ENCODE measurements at regions not wholly inside any gene's neighbourhood (a gene's known extent, or its start where the extent isn't known, plus 50 kb on each side); places are given as distances from the start of the nearest gene placed in this dataset.
A peak's percentile ranks its signal among the peaks of the same experiment; 100 is the strongest.

DNA sequence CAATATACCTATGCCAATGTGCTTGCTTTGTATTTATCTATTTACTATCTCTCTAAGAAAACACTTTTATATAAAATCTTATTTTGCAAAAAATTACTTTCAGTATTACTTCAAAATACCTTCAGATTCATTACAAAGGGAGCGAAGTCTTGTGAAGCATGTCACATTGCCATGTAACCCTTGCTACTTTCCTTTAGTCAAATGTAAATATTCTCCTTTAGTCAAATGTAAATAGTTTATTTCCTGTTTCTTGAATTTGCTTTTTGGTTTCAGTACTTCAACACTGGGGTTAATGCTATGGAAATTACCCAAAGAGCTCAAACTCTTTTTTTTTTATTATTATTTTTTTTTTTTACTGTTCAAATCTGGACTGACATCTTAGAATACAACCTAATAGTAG lies 383.3 kb downstream of the GRXCR1 start:
- DNase-seq (ENCODE audit: low read depth, low spot score) (no peak), ATAC-seq (no peak), FAIRE-seq (no peak)
- Histone ChIP-seq H3K9me3 (replicated peaks; ENCODE audit: control insufficient read depth, insufficient read depth, low read length) (no peaks in the 10 kb centered on the region), H4K20me1 (ENCODE audit: control insufficient read depth, insufficient read depth) (no peaks in the 10 kb centered on the region), H3K36me3 (ENCODE audit: control insufficient read depth in 2 of 2, insufficient read depth in 2 of 2, low read length in 1 of 2) (no peaks in the 10 kb centered on the region), H3K4me2 (ENCODE audit: control insufficient read depth, insufficient read depth) (peak overlapping the region; percentile 20; the same call in 1 of the 2 replicates), H3K79me2 (ENCODE audit: control insufficient read depth, insufficient read depth, low read length) (no peaks in the 10 kb centered on the region), H3K4me3 (no peak overlapping the region), H3K9ac (ENCODE audit: control insufficient read depth, insufficient read depth, low read length) (no peak overlapping the region), H2AFZ (ENCODE audit: control insufficient read depth, low read depth, low read length) (no peak overlapping the region), H3K4me1 (ENCODE audit: control insufficient read depth, insufficient read depth, low read length) (no peaks in the 10 kb centered on the region), H3K27ac (ENCODE audit: control insufficient read depth, insufficient read depth) (no peak overlapping the region), H3K27me3 (replicated peaks in 1 of 2; ENCODE audit: control insufficient read depth in 2 of 2, insufficient read depth in 2 of 2, low read length in 1 of 2) (no peaks in the 10 kb centered on the region)
- in situ Hi-C loops (cut with MboI) (no loop called here), intact Hi-C loops (cut with micrococcal nuclease; ENCODE audit: unreplicated experiment) (no loop called here)
- POLR2A ChIA-PET, result no interaction called here
- WGBS (ENCODE audit: insufficient coverage, insufficient replicate concordance, low lambda C conversion rate, missing lambda C conversion rate), result 72% methylated on average over 1 of the region's 1 CpG
- TF ChIP-seq ZNF384 (IDR thresholded peaks at IDR 0.05; ENCODE audit: borderline replicate concordance, low read depth, low read length) (0 out of 2 replicates have a peak, but pooled peaks have one; percentile 13), SMAD5 (IDR thresholded peaks at IDR 0.05; ENCODE audit: low read depth) (no peak)
- SMC1A ChIA-PET (ENCODE audit: uncharacterized antibody, unreplicated experiment), result interaction anchor here (0.7 to 1.5 kb wide), 2 partner anchors 30 to 590 kb away, joined by 4 to 5 read pairs; no protein-coding TSS in a partner anchor
- no TSS peak for BruUV-seq (replicated peaks)
- CTCF ChIA-PET, result no interaction called here
- RAD21 ChIA-PET (ENCODE audit: unreplicated experiment), result interaction anchor here (0.6 kb wide), 1 partner anchor 135 kb away, joined by 3 read pairs; no protein-coding TSS in a partner anchor

DNA sequence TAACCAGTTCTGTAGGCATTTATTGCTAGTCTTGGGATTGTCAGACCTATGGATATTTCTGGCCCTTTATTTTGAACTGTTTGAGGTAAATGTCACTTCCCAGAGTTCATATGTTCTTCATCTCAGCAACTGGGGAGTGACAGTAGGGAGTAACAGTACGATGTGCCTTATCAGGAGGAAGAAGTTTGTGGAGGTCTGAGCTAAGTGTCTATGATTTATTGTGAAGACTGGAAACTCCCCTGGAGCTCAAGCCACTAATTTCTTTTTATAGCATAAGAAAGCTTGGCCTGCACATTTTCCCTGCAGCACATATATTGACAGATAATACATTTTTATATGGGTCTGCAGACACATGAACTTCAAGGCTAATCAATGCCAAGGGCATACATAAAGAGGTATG lies 383.8 kb downstream of the GRXCR1 start:
- Histone ChIP-seq H3K36me3 (ENCODE audit: control insufficient read depth in 2 of 2, insufficient read depth in 2 of 2, low read length in 1 of 2) (no peaks in the 10 kb centered on the region), H3K4me2 (ENCODE audit: control insufficient read depth, insufficient read depth) (peak overlapping the region; percentile 20), H3K4me1 (ENCODE audit: control insufficient read depth, insufficient read depth, low read length) (no peaks in the 10 kb centered on the region), H3K4me3 (no peak overlapping the region), H3K9ac (ENCODE audit: control insufficient read depth, insufficient read depth, low read length) (no peak overlapping the region), H3K9me3 (replicated peaks; ENCODE audit: control insufficient read depth, insufficient read depth, low read length) (no peaks in the 10 kb centered on the region), H3K27ac (ENCODE audit: control insufficient read depth, insufficient read depth) (no peak overlapping the region), H2AFZ (ENCODE audit: control insufficient read depth, low read depth, low read length) (no peak overlapping the region), H3K27me3 (replicated peaks in 1 of 2; ENCODE audit: control insufficient read depth in 2 of 2, insufficient read depth in 2 of 2, low read length in 1 of 2) (no peaks in the 10 kb centered on the region), H3K79me2 (ENCODE audit: control insufficient read depth, insufficient read depth, low read length) (no peaks in the 10 kb centered on the region), H4K20me1 (ENCODE audit: control insufficient read depth, insufficient read depth) (no peaks in the 10 kb centered on the region)
- FAIRE-seq (no peak), ATAC-seq (no peak), DNase-seq (ENCODE audit: low read depth, low spot score) (no peak)
- WGBS (ENCODE audit: insufficient coverage, insufficient replicate concordance, low lambda C conversion rate, missing lambda C conversion rate), result 0% methylated on average over 1 of the region's 1 CpG
- intact Hi-C loops (cut with micrococcal nuclease; ENCODE audit: unreplicated experiment) (no loop called here), in situ Hi-C loops (cut with MboI) (no loop called here)
- ChIA-PET SMC1A (ENCODE audit: uncharacterized antibody, unreplicated experiment) (interaction anchor here (1.5 kb wide), 1 partner anchor 30 kb away, joined by 5 read pairs; no protein-coding TSS in a partner anchor), CTCF (no interaction called here), RAD21 (ENCODE audit: unreplicated experiment) (no interaction called here), POLR2A (no interaction called here)
- BruUV-seq (replicated peaks), result no TSS peak
- TF ChIP-seq, protein P1, sequence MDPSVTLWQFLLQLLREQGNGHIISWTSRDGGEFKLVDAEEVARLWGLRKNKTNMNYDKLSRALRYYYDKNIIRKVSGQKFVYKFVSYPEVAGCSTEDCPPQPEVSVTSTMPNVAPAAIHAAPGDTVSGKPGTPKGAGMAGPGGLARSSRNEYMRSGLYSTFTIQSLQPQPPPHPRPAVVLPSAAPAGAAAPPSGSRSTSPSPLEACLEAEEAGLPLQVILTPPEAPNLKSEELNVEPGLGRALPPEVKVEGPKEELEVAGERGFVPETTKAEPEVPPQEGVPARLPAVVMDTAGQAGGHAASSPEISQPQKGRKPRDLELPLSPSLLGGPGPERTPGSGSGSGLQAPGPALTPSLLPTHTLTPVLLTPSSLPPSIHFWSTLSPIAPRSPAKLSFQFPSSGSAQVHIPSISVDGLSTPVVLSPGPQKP (IDR thresholded peaks at IDR 0.05; ENCODE audit: low read depth, low read length), result no peak
- TF ChIP-seq ESRRA (IDR thresholded peaks at IDR 0.05; ENCODE audit: low read length) (no peak), FOXM1 (IDR thresholded peaks at IDR 0.05; ENCODE audit: low read depth, low read length) (no peak), NFXL1 (IDR thresholded peaks at IDR 0.05; ENCODE audit: borderline replicate concordance) (no peak), ZZZ3 (IDR thresholded peaks at IDR 0.05; ENCODE audit: control insufficient read depth, insufficient read length, low read depth) (no peak), SIN3A (IDR thresholded peaks at IDR 0.05; ENCODE audit: low read depth, low read length) (no peak), PAX8 (IDR thresholded peaks at IDR 0.05) (no peak), ZNF24 (IDR thresholded peaks at IDR 0.05) (no peak), POU2F2 (IDR thresholded peaks at IDR 0.05; ENCODE audit: borderline replicate concordance, low read depth, low read length) (no peak), NBN (IDR thresholded peaks at IDR 0.05) (no peak), ZNF384 (IDR thresholded peaks at IDR 0.05; ENCODE audit: borderline replicate concordance, low read depth, low read length) (no peak), CHD1 (IDR thresholded peaks at IDR 0.05; ENCODE audit: low read depth, low read length) (no peak)
- TF ChIP-seq, protein P2, sequence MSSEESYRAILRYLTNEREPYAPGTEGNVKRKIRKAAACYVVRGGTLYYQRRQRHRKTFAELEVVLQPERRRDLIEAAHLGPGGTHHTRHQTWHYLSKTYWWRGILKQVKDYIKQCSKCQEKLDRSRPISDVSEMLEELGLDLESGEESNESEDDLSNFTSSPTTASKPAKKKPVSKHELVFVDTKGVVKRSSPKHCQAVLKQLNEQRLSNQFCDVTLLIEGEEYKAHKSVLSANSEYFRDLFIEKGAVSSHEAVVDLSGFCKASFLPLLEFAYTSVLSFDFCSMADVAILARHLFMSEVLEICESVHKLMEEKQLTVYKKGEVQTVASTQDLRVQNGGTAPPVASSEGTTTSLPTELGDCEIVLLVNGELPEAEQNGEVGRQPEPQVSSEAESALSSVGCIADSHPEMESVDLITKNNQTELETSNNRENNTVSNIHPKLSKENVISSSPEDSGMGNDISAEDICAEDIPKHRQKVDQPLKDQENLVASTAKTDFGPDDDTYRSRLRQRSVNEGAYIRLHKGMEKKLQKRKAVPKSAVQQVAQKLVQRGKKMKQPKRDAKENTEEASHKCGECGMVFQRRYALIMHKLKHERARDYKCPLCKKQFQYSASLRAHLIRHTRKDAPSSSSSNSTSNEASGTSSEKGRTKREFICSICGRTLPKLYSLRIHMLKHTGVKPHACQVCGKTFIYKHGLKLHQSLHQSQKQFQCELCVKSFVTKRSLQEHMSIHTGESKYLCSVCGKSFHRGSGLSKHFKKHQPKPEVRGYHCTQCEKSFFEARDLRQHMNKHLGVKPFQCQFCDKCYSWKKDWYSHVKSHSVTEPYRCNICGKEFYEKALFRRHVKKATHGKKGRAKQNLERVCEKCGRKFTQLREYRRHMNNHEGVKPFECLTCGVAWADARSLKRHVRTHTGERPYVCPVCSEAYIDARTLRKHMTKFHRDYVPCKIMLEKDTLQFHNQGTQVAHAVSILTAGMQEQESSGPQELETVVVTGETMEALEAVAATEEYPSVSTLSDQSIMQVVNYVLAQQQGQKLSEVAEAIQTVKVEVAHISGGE (CRISPR knock-in tag; IDR thresholded peaks at IDR 0.05), result no peak
- TF ChIP-seq, protein P3, sequence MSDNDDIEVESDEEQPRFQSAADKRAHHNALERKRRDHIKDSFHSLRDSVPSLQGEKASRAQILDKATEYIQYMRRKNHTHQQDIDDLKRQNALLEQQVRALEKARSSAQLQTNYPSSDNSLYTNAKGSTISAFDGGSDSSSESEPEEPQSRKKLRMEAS (IDR thresholded peaks at IDR 0.05; ENCODE audit: low read depth, low read length), result no peak

All from GM12878 (cell line).